A549 (cell line): ENCODE measurements at regions not wholly inside any gene's neighbourhood (a gene's known extent, or its start where the extent isn't known, plus 50 kb on each side); places are given as distances from the start of the nearest gene placed in this dataset.

Experiments used
- ATAC-seq, 2 experiments: fragments of 200-7000 bp in 1 of 2; fragments of >200 bp in 1 of 2; cut with Nextera tagmentation in 1 of 2; cut with Tn5 transposase in 1 of 2; 3 replicates each; pipeline versions ENCODE4 v1.8.0 to v1.9.1; 2018 to 2020; ENCODE audit warnings: mild to moderate bottlenecking in 1 of 2, moderate library complexity in 1 of 2
- CTCF ChIA-PET: fragments of 300-600 bp; sonication (Branson Sonifier 250); formaldehyde crosslinking; extraction: SDS; loops from one replicate; lab custom pipeline; 2021; ENCODE audit warnings: antibody characterized with exemption, inconsistent platforms; lab: Yijun Ruan, JAX
- POLR2A ChIA-PET: fragments of 350-600 bp; formaldehyde crosslinking; extraction: SDS; loops from one replicate; lab custom pipeline; 2021; ENCODE audit warnings: antibody characterized with exemption, inconsistent platforms; lab: Yijun Ruan, JAX
- DNase-seq, 2 experiments: peaks; one replicate each; pipeline versions ENCODE4 v3.0.0 to v3.0.0-alpha.2; 2011 to 2016; ENCODE audit warnings: low read depth in 1 of 2, low spot score in 1 of 2
- FAIRE-seq: peaks from 2 replicates; lab custom pipeline; 2011; peaks lifted over from hg19 to GRCh38; lab: Jason Lieb, UNC
- H3K27ac ChIP-seq, 2 experiments: fragments of >200 bp; sonication (Bioruptor Twin); formaldehyde crosslinking; 3 replicates each; pipeline ENCODE4 v1.5.1; 2016 to 2017
- H3K4me1 ChIP-seq: fragments of >200 bp; sonication (Bioruptor Twin); formaldehyde crosslinking; 3 replicates; pipeline ENCODE4 v1.6.1; 2016
- H3K4me2 ChIP-seq: fragments of >200 bp; sonication (Bioruptor Twin); formaldehyde crosslinking; 3 replicates; pipeline ENCODE4 v1.6.1; 2016
- H3K4me3 ChIP-seq: fragments of >200 bp; sonication (Bioruptor Twin); formaldehyde crosslinking; 3 replicates; pipeline ENCODE4 v1.5.1; 2016
- H3K9me3 ChIP-seq: fragments of >200 bp; sonication (Bioruptor Twin); formaldehyde crosslinking; 3 replicates; pipeline ENCODE4 v1.6.1; 2016
- ATOH8 ChIP-seq: fragments of 250-450 bp; sonication (Bioruptor Pico); IDR thresholded peaks from 2 replicates; pipeline ENCODE4 v1.5.0; 2020; ENCODE audit warnings: low read depth, mild to moderate bottlenecking, moderate library complexity
- BCL3 ChIP-seq: fragments of >200 bp; sonication (Bioruptor Twin); formaldehyde crosslinking; IDR thresholded peaks from 3 replicates; pipeline ENCODE4 v1.6.1; 2016
- BHLHE40 ChIP-seq: IDR thresholded peaks from 2 replicates; pipeline ENCODE4 v1.6.1; 2012; ENCODE audit warnings: low read depth, low read length, inconsistent platforms
- CBX2 ChIP-seq: fragments of 200-600 bp; sonication (generic); IDR thresholded peaks from 2 replicates; pipeline ENCODE4 v1.6.1; 2016; ENCODE audit warnings: low read depth, mild to moderate bottlenecking, borderline replicate concordance
- CBX8 ChIP-seq: fragments of 200-600 bp; sonication (generic); IDR thresholded peaks from 2 replicates; pipeline ENCODE4 v1.6.1; 2016
- CHD4 ChIP-seq: fragments of 200-600 bp; sonication (generic); IDR thresholded peaks from 2 replicates; pipeline ENCODE4 v1.6.1; 2016; ENCODE audit warnings: antibody characterized with exemption, mild to moderate bottlenecking, borderline replicate concordance
- CTCF ChIP-seq: fragments of >200 bp; sonication (Bioruptor Twin); formaldehyde crosslinking; IDR thresholded peaks from 3 replicates; pipeline ENCODE4 v1.5.1; 2016
- E2F6 ChIP-seq: IDR thresholded peaks from 2 replicates; pipeline ENCODE4 v1.6.1; 2012; ENCODE audit warnings: low read depth, borderline replicate concordance
- EHF ChIP-seq: fragments of 250-450 bp; sonication (Bioruptor Pico); IDR thresholded peaks from 2 replicates; pipeline ENCODE4 v1.5.0; 2020; ENCODE audit warnings: mild to moderate bottlenecking
- EP300 ChIP-seq, 2 experiments: fragments of >200 bp; sonication (Bioruptor Twin); formaldehyde crosslinking; IDR thresholded peaks; 2 replicates in 1 of 2; 3 replicates in 1 of 2; pipeline ENCODE4 v1.6.1; 2016 to 2017
- FOSL2 ChIP-seq, 2 experiments: fragments of 450-650 bp in 1 of 2; fragments of >200 bp in 1 of 2; sonication (Bioruptor Twin) in 1 of 2; formaldehyde crosslinking; IDR thresholded peaks; 2 replicates each; pipeline versions ENCODE4 v1.5.0 to v1.6.1; 2016 to 2020; ENCODE audit warnings: mild to moderate bottlenecking in 1 of 2, moderate library complexity in 1 of 2
- FOXS1 ChIP-seq: fragments of 250-450 bp; sonication (Bioruptor Pico); IDR thresholded peaks from 2 replicates; pipeline ENCODE4 v1.5.0; 2020; ENCODE audit warnings: mild to moderate bottlenecking, moderate library complexity
- HES2 ChIP-seq: fragments of >200 bp; sonication (Bioruptor Twin); formaldehyde crosslinking; IDR thresholded peaks from 2 replicates; pipeline ENCODE4 v1.6.1; 2016
- KDM5A ChIP-seq: fragments of 200-600 bp; sonication (generic); IDR thresholded peaks from 2 replicates; pipeline ENCODE4 v1.6.1; 2016; ENCODE audit warnings: antibody characterized with exemption, mild to moderate bottlenecking
- MAZ ChIP-seq: fragments of 150-350 bp; IDR thresholded peaks from 2 replicates; pipeline ENCODE4 v1.6.1; 2014; ENCODE audit warnings: antibody characterized with exemption, low read depth, low read length, borderline replicate concordance
- NPAS2 ChIP-seq: fragments of 250-450 bp; sonication (Bioruptor Pico); IDR thresholded peaks from 2 replicates; pipeline ENCODE4 v1.8.0; 2022; ENCODE audit warnings: mild to moderate bottlenecking, moderate library complexity, borderline replicate concordance
- RARB ChIP-seq: fragments of 250-450 bp; sonication (Bioruptor Pico); IDR thresholded peaks from 2 replicates; pipeline ENCODE4 v1.8.0; 2021; ENCODE audit warnings: mild to moderate bottlenecking, moderate library complexity
- REST ChIP-seq: fragments of 200-600 bp; sonication (generic); IDR thresholded peaks from 2 replicates; pipeline ENCODE4 v1.6.1; 2016; ENCODE audit warnings: antibody characterized with exemption, mild to moderate bottlenecking, moderate library complexity
- RFX5 ChIP-seq: fragments of 450-650 bp; IDR thresholded peaks from 2 replicates; pipeline ENCODE4 v1.7.1; 2014; ENCODE audit warnings: antibody characterized with exemption, mild to moderate bottlenecking, moderate library complexity
- TP53 ChIP-seq: fragments of 250-450 bp; sonication (Bioruptor Pico); IDR thresholded peaks from 2 replicates; pipeline ENCODE4 v1.5.0; 2021; ENCODE audit warnings: mild to moderate bottlenecking, moderate library complexity
- USF2 ChIP-seq: fragments of 450-650 bp; IDR thresholded peaks from 2 replicates; pipeline ENCODE4 v1.6.1; 2014; ENCODE audit warnings: antibody characterized with exemption
- ZFP36 ChIP-seq: fragments of 450-650 bp; IDR thresholded peaks from 2 replicates; pipeline ENCODE4 v1.6.1; 2014; ENCODE audit warnings: borderline replicate concordance; ENCODE audit not compliant: partially characterized antibody
- ZNF302 ChIP-seq: fragments of 250-450 bp; sonication (Bioruptor Pico); IDR thresholded peaks from 2 replicates; pipeline ENCODE4 v1.9.0; 2021; ENCODE audit warnings: inconsistent platforms, mild to moderate bottlenecking, moderate library complexity
- ZSCAN20 ChIP-seq: fragments of 250-450 bp; sonication (Bioruptor Pico); IDR thresholded peaks from 2 replicates; pipeline ENCODE4 v1.8.0; 2022; ENCODE audit warnings: mild to moderate bottlenecking, moderate library complexity
- WGBS: methylation state at CpG from one replicate; pipeline ENCODE4 v1.1.6; 2017; ENCODE audit errors: missing lambda C conversion rate; 5-methylcytosine and 5-hydroxymethylcytosine counted together

- TF ChIP-seq USF2 (no peak), KDM5A (no peak), CBX8 (no peak), EP300 (IDR thresholded peaks at IDR 0.05) (no peak), REST (no peak), CTCF (no peak), HES2 (no peak)
- no peaks in the 10 kb centered on the region for H3K9me3 ChIP-seq
- H3K4me3 ChIP-seq = no peak overlapping the region
- DNase-seq = no peak
- no peak for ATAC-seq
- POLR2A ChIA-PET = no interaction called here
- H3K4me2 ChIP-seq = no peak overlapping the region
- H3K4me1 ChIP-seq = no peaks in the 10 kb centered on the region
- no peak for FAIRE-seq
- H3K27ac ChIP-seq = no peak overlapping the region
- CTCF ChIA-PET = no interaction called here
- 31% methylated on average over 7 of the region's 7 CpGs for WGBS
These were observed 1313.5 kb upstream of the TMEM132C start for GRCh38 chr12:126953365-126953889.

- CTCF ChIA-PET = no interaction called here
- POLR2A ChIA-PET = no interaction called here
- 0% methylated on average over 3 of the region's 3 CpGs for WGBS
- DNase-seq (no peak), FAIRE-seq (no peak), ATAC-seq (no peak)
- no peaks in the 10 kb centered on the region for H3K4me1 ChIP-seq
- TF ChIP-seq CBX2 (no peak), RARB (CRISPR knock-in tag) (no peak), TP53 (no peak)
- H3K9me3 ChIP-seq = no peaks in the 10 kb centered on the region
- no peak overlapping the region for H3K4me3 ChIP-seq
- no peak overlapping the region for H3K27ac ChIP-seq
- H3K4me2 ChIP-seq = no peak overlapping the region
These were observed 1306.7 kb upstream of the TMEM132C start for GRCh38 chr12:126960221-126960620.

GRCh38 chr12:126960709-126961108 lies 1306.3 kb upstream of the TMEM132C start:
- no peak overlapping the region for H3K27ac ChIP-seq
- no peak overlapping the region for H3K4me3 ChIP-seq
- FAIRE-seq (no peak), ATAC-seq (no peak), DNase-seq (no peak)
- no peaks in the 10 kb centered on the region for H3K9me3 ChIP-seq
- POLR2A ChIA-PET = no interaction called here
- no peak overlapping the region for H3K4me2 ChIP-seq
- 15% methylated on average over 5 of the region's 5 CpGs for WGBS
- CTCF ChIA-PET = no interaction called here
- TF ChIP-seq CBX8 (no peak), FOXS1 (no peak), CHD4 (no peak), RFX5 (no peak), E2F6 (no peak), BCL3 (no peak), MAZ (no peak), TP53 (no peak), ZFP36 (no peak), ATOH8 (CRISPR knock-in tag) (no peak), FOSL2 (IDR thresholded peaks at IDR 0.05) (no peak), FOSL2 (CRISPR knock-in tag; IDR thresholded peaks at IDR 0.05) (no peak), BHLHE40 (no peak), ZNF302 (CRISPR knock-in tag) (no peak), ZSCAN20 (CRISPR knock-in tag) (no peak), HES2 (no peak), EHF (CRISPR knock-in tag) (no peak), NPAS2 (CRISPR knock-in tag) (no peak)
- H3K4me1 ChIP-seq = no peaks in the 10 kb centered on the region
